T-helper 2 cell treated with Interferon-gamma antibody and Interleukin-4, amounts not matched to agents 5 μg/mL and 100 μg/mL, for 36 hours (primary cell): ENCODE measurements at regions not wholly inside any gene's neighbourhood (a gene's known extent, or its start where the extent isn't known, plus 50 kb on each side); places are given as distances from the start of the nearest gene placed in this dataset.
"Not testable (repeated sequence)": the region's sequence is repeated elsewhere in the genome, so short reads cannot be mapped to it uniquely, and the experiment has no call there.

Source experiments
- DNase-seq: peaks from one replicate; pipeline ENCODE4 v3.0.0; 2021; ENCODE audit warnings: low spot score
- H3K27ac Mint-ChIP-seq: one replicate; pipeline ENCODE4 v1.8.0; 2021; ENCODE audit warnings: mild to moderate bottlenecking, mixed read lengths
- H3K27me3 Mint-ChIP-seq: one replicate; pipeline ENCODE4 v1.8.0; 2021; ENCODE audit warnings: low read depth, mixed read lengths
- H3K36me3 Mint-ChIP-seq: one replicate; pipeline ENCODE4 v1.8.0; 2021; ENCODE audit warnings: low read depth, mixed read lengths
- H3K4me1 Mint-ChIP-seq: one replicate; pipeline ENCODE4 v1.8.0; 2021; ENCODE audit warnings: low read depth, mixed read lengths
- H3K4me3 Mint-ChIP-seq: one replicate; pipeline ENCODE4 v1.8.0; 2022; ENCODE audit warnings: mild to moderate bottlenecking, moderate library complexity, mixed read lengths
- H3K9me3 Mint-ChIP-seq: one replicate; pipeline ENCODE4 v1.8.0; 2021; ENCODE audit warnings: mixed read lengths

DNA sequence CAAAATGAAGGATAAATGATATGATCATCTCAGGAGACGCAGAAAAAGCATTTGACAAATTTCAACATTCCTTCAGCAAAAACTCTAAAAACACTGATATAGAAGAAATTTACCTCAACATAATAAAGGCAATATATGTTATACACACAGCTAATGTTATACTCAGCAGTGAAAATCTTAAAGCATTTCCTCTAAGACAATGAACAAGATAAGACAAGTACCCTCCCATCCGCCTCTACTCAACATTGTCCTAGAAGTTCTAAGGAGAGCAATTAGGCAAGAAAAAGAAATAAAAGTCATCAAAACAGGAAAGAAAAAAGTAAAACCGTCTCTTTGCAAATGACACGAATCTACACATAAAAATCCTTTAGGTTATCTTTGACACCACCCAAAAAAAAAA is 1432.8 kb downstream of the CDH11 start:
- no peak overlapping the region for H3K4me3 Mint-ChIP-seq

GRCh38 chr16:63684149-63685101 is 1437.4 kb downstream of the CDH11 start:
- Mint-ChIP-seq H3K4me1 (no peaks in the 10 kb centered on the region), H3K9me3 (peaks cover 48% of the 10 kb centered on the region), H3K4me3 (no peak overlapping the region), H3K27ac (no peak overlapping the region), H3K36me3 (no peaks in the 10 kb centered on the region), H3K27me3 (no peaks in the 10 kb centered on the region)
- no peak for DNase-seq

More for the DNA sequence above, 1432.8 kb downstream of the CDH11 start:
- no peak for DNase-seq
- no peaks in the 10 kb centered on the region for H3K27me3 Mint-ChIP-seq
- peaks cover 56% of the 10 kb centered on the region for H3K9me3 Mint-ChIP-seq
- H3K27ac Mint-ChIP-seq: no peak overlapping the region
- H3K36me3 Mint-ChIP-seq: no peaks in the 10 kb centered on the region
- no peaks in the 10 kb centered on the region for H3K4me1 Mint-ChIP-seq

GRCh38 chr16:63682844-63683243 is 1439.0 kb downstream of the CDH11 start:
- H3K4me3 Mint-ChIP-seq: no peak overlapping the region
- no peaks in the 10 kb centered on the region for H3K4me1 Mint-ChIP-seq
- no peak overlapping the region for H3K27ac Mint-ChIP-seq
- no peaks in the 10 kb centered on the region for H3K36me3 Mint-ChIP-seq
- no peaks in the 10 kb centered on the region for H3K27me3 Mint-ChIP-seq
- peaks cover 50% of the 10 kb centered on the region for H3K9me3 Mint-ChIP-seq
- DNase-seq: no peak

GRCh38 chr16:63672493-63672892 is 1449.4 kb downstream of the CDH11 start:
- H3K27me3 Mint-ChIP-seq: no peaks in the 10 kb centered on the region
- no peak overlapping the region for H3K27ac Mint-ChIP-seq
- DNase-seq: no peak
- H3K4me3 Mint-ChIP-seq: no peak overlapping the region
- H3K36me3 Mint-ChIP-seq: no peaks in the 10 kb centered on the region
- H3K4me1 Mint-ChIP-seq: no peaks in the 10 kb centered on the region
- H3K9me3 Mint-ChIP-seq: peaks cover 48% of the 10 kb centered on the region

GRCh38 chr16:63663155-63663554 is 1458.7 kb downstream of the CDH11 start:
- DNase-seq: no peak
- Mint-ChIP-seq H3K27ac (no peak overlapping the region), H3K9me3 (peaks cover 51% of the 10 kb centered on the region), H3K36me3 (no peaks in the 10 kb centered on the region), H3K27me3 (no peaks in the 10 kb centered on the region), H3K4me3 (no peak overlapping the region), H3K4me1 (no peaks in the 10 kb centered on the region)

GRCh38 chr16:63655846-63656245 is 1466.0 kb downstream of the CDH11 start:
- H3K9me3 Mint-ChIP-seq: peaks cover 32% of the 10 kb centered on the region
- H3K4me3 Mint-ChIP-seq: no peak overlapping the region
- no peak for DNase-seq
- no peaks in the 10 kb centered on the region for H3K4me1 Mint-ChIP-seq
- H3K27me3 Mint-ChIP-seq: no peaks in the 10 kb centered on the region
- no peak overlapping the region for H3K27ac Mint-ChIP-seq
- no peaks in the 10 kb centered on the region for H3K36me3 Mint-ChIP-seq

- Mint-ChIP-seq H3K4me3 (no peak overlapping the region), H3K27me3 (no peaks in the 10 kb centered on the region), H3K9me3 (peaks cover 33% of the 10 kb centered on the region), H3K36me3 (no peaks in the 10 kb centered on the region), H3K4me1 (no peaks in the 10 kb centered on the region), H3K27ac (no peak overlapping the region)
- DNase-seq: no peak
Observed at GRCh38 chr16:63653044-63653839, 1468.6 kb downstream of the CDH11 start.

GRCh38 chr16:63652091-63652490 is 1469.8 kb downstream of the CDH11 start:
- DNase-seq: no peak
- H3K9me3 Mint-ChIP-seq: peaks cover 42% of the 10 kb centered on the region
- H3K27ac Mint-ChIP-seq: no peak overlapping the region
- H3K27me3 Mint-ChIP-seq: no peaks in the 10 kb centered on the region
- no peak overlapping the region for H3K4me3 Mint-ChIP-seq
- H3K36me3 Mint-ChIP-seq: no peaks in the 10 kb centered on the region
- H3K4me1 Mint-ChIP-seq: no peaks in the 10 kb centered on the region

- DNase-seq: no peak
- Mint-ChIP-seq H3K36me3 (no peaks in the 10 kb centered on the region), H3K4me3 (no peak overlapping the region), H3K27ac (no peak overlapping the region), H3K4me1 (no peaks in the 10 kb centered on the region), H3K27me3 (no peaks in the 10 kb centered on the region), H3K9me3 (peaks cover 45% of the 10 kb centered on the region)
Observed at GRCh38 chr16:63650550-63650949, 1471.3 kb downstream of the CDH11 start.

DNA sequence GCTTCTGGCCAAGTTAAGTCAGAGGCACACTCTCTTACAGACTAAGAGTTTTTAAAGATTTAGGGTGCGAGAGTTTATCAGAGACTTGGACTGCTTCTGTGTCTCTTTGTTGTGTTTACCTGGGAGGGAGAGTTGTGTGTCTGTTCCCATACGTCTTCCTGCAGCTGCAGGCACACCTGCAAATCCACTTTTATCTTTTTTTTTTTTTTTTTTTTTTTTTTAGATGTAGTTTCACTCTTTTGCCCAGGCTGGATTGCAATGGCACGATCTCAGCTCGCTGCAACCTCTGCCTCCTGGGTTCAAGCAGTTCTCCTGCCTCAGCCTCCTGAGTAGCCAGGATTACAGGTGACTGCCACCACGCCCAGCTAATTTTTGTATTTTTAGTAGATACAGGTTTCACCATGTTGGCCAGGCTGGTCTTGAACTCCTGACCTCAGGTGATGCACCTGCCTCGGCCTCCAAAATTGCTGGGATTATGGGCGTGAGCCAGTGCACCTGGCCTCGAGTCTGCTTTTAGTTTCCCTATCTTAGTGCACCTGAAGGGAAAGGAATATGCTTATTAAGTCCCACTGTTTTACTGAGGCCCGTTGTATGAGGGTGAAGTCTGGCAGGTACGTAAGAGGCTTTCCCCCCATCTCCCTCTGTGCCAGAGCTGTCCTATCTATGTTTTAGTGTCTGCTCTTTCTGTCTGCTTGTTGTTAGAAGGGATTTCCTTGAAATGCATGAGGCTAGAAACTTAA is 1488.0 kb downstream of the CDH11 start:
- not testable (repeated sequence) for H3K4me1 Mint-ChIP-seq, DNase-seq, H3K27ac Mint-ChIP-seq, H3K4me3 Mint-ChIP-seq, H3K36me3 Mint-ChIP-seq, H3K27me3 Mint-ChIP-seq
- H3K9me3 Mint-ChIP-seq: peaks cover 31% of the 10 kb centered on the region

GRCh38 chr16:63629272-63629671 is 1492.6 kb downstream of the CDH11 start:
- Mint-ChIP-seq H3K36me3 (no peaks in the 10 kb centered on the region), H3K4me3 (no peak overlapping the region), H3K9me3 (peaks cover 19% of the 10 kb centered on the region), H3K4me1 (no peaks in the 10 kb centered on the region), H3K27me3 (no peaks in the 10 kb centered on the region), H3K27ac (no peak overlapping the region)
- DNase-seq: no peak

- H3K36me3 Mint-ChIP-seq: no peaks in the 10 kb centered on the region
- no peaks in the 10 kb centered on the region for H3K27me3 Mint-ChIP-seq
- no peaks in the 10 kb centered on the region for H3K4me1 Mint-ChIP-seq
- H3K9me3 Mint-ChIP-seq: peaks cover 18% of the 10 kb centered on the region
- H3K4me3 Mint-ChIP-seq: no peak overlapping the region
- DNase-seq: no peak
- H3K27ac Mint-ChIP-seq: no peak overlapping the region
Observed at GRCh38 chr16:63628812-63629211, 1493.1 kb downstream of the CDH11 start.

DNA sequence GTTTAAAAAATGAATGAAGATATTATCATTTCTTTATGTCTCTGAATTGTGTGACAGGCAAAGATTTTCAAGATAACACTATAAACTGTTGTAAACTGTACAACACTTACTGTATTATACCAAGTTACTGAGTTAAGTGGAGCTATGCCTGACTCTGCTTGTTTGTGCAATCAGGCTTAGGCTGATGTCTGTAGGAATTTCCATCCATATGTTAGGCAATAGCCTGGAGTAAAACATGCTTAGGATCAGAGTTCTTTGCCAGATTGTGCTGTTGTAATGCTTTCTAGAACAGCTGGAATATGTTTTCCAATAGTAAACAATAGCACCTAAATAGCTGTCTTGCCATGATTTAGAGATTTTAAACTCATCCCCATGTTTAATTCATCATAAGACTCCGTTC is 1496.7 kb downstream of the CDH11 start:
- DNase-seq: no peak
- H3K4me3 Mint-ChIP-seq: no peak overlapping the region
- H3K27ac Mint-ChIP-seq: no peak overlapping the region
- H3K4me1 Mint-ChIP-seq: no peaks in the 10 kb centered on the region
- H3K27me3 Mint-ChIP-seq: no peaks in the 10 kb centered on the region
- H3K36me3 Mint-ChIP-seq: no peaks in the 10 kb centered on the region
- peaks cover 27% of the 10 kb centered on the region for H3K9me3 Mint-ChIP-seq
